Memory B cell (primary cell): ENCODE measurements at regions not wholly inside any gene's neighbourhood (a gene's known extent, or its start where the extent isn't known, plus 50 kb on each side); places are given as distances from the start of the nearest gene placed in this dataset.
"Not testable (repeated sequence)": the region's sequence is repeated elsewhere in the genome, so short reads cannot be mapped to it uniquely, and the experiment has no call there.

ENCODE experiments used
- ATAC-seq: fragments of 150-1000 bp; cut with Tn5 transposase; 2 replicates; pipeline ENCODE4 v1.10.0; 2021; ENCODE audit warnings: low read depth, mild to moderate bottlenecking, moderate library complexity
- DNase-seq, 2 donors: peaks; one replicate each; pipeline ENCODE4 v3.0.0; 2022; ENCODE audit warnings: low spot score in 2 of 2
- H3K27ac Mint-ChIP-seq: one replicate; pipeline ENCODE4 v1.8.0; 2022; ENCODE audit warnings: mild to moderate bottlenecking, moderate library complexity, mixed read lengths
- H3K27me3 Mint-ChIP-seq: one replicate; pipeline ENCODE4 v1.8.0; 2022; ENCODE audit warnings: mixed read lengths
- H3K36me3 Mint-ChIP-seq: one replicate; pipeline ENCODE4 v1.8.0; 2022; ENCODE audit warnings: mild to moderate bottlenecking, mixed read lengths
- H3K4me1 Mint-ChIP-seq: one replicate; pipeline ENCODE4 v1.8.0; 2022; ENCODE audit warnings: mixed read lengths
- H3K4me3 Mint-ChIP-seq: one replicate; pipeline ENCODE4 v1.8.0; 2022; ENCODE audit warnings: mild to moderate bottlenecking, moderate library complexity, mixed read lengths
- H3K9me3 Mint-ChIP-seq: one replicate; pipeline ENCODE4 v1.8.0; 2022; ENCODE audit warnings: mixed read lengths

DNA sequence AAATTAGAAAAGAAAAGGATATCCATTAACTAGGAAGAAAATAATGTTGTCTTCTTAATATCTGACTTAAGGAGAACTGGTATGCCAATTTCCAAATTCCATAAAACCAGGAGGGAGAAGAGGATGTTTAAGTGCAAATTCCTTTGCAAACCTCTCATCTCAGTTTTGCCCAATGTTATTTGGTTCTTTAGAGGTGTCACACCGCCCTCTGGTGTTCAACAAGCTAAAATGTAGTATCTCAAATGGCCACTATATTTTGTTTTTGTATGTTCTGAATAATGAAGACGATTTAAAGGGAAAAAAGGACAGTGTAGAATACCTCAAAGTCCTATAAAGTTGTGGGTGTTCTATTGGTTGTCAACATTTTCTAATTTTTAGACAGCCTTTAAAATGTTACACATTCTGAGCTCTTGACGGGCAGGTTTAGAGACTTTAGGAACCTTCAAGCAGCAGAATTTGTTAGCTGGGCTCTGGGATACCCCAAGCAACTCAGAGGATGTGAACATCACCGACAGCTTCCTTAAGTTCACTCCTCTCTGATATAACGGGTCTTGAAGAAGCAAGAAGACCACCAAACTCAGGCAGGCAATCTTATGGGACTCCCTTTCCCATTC, 458.3 kb downstream of the MFSD1 start:
- Mint-ChIP-seq H3K27ac (no peak overlapping the region), H3K27me3 (peaks cover 5% of the 10 kb centered on the region), H3K4me1 (no peaks in the 10 kb centered on the region), H3K9me3 (no peaks in the 10 kb centered on the region), H3K4me3 (no peak overlapping the region), H3K36me3 (no peaks in the 10 kb centered on the region)
- peak; percentile 25 to 46 for DNase-seq
- ATAC-seq: no peak

DNA sequence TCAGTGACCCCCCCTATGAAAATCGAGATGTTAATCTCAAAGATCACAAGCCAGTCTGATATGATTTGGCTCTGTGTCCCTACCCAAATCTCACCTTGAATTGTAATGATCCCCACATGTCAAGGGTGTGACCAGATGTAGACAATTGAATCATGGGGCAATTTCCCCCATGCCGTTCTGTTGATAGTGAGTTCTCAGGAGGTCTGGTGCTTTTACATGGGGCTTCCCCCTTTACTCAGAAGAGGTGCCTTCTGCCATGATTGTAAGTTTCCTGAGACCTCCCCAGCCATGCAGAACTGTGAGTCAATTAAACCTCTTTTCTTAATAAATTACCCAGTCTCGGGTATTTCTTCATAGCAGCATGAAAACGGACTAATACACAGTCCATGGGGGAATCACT, 459.5 kb downstream of the MFSD1 start:
- not testable (repeated sequence) for H3K9me3 Mint-ChIP-seq, H3K4me3 Mint-ChIP-seq, ATAC-seq, H3K27ac Mint-ChIP-seq, H3K36me3 Mint-ChIP-seq, H3K4me1 Mint-ChIP-seq, DNase-seq, H3K27me3 Mint-ChIP-seq

DNA sequence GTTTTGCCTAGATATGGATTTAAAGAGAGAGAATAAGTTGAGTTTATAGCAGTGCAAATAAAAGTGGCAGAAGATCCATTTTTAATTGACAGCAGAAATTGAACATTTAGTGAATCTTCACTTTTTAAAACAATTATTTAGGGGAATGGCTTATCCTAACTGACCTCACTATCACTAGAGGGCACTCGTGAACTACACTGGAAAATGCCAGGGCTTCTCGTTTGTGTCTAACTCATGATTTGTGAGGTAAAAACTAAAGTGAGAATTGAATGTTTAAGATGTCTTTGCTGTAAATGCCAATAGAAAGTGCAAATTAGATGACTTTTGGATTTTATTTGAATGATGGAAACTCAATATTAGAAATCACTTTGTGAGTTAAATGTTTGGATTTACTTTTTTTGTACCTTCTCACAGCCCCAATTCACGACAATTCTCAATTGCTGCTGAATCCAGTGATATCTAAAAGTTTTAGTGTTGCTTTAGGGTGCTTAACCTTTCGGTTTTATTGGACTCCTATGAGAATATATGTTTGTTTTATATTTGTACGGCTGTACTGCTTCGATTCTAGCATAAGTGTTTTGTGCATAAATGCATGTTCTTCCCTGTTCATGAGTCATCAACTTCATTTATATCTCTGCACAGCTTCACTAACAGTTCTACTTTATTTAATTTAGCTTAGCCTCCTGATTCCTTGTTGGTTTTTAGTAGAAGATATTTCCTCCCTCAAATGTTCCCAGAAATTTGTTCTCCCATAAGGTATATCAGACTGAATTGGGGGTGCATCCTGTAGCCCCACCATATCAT, 462.1 kb downstream of the MFSD1 start:
- Mint-ChIP-seq H3K27ac (no peak overlapping the region), H3K4me1 (no peaks in the 10 kb centered on the region), H3K27me3 (peaks cover 3% of the 10 kb centered on the region), H3K36me3 (no peaks in the 10 kb centered on the region), H3K9me3 (no peaks in the 10 kb centered on the region), H3K4me3 (no peak overlapping the region)
- no peak for ATAC-seq
- no peak for DNase-seq

DNA sequence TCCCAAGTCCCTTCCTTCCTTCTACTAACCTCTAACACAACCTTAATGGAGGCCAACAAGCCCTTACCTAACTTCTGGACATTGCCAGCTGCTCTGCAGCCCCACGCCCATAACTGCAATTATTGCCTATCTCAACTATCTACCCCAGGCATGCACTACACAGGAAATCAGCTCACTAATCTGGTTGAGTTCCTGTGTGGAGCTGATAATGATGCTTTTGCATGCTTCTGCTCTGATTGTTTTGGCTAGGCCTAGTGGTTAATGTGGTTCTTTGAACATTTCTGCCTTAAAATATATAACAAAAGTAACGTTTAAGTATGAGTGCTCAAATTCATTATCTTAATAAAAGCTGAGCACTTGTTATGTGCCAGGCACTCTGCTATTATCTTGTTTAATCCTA, 463.9 kb downstream of the MFSD1 start:
- Mint-ChIP-seq H3K27me3 (peaks cover 3% of the 10 kb centered on the region), H3K4me1 (no peaks in the 10 kb centered on the region), H3K4me3 (no peak overlapping the region), H3K27ac (no peak overlapping the region), H3K9me3 (no peaks in the 10 kb centered on the region), H3K36me3 (no peaks in the 10 kb centered on the region)
- DNase-seq (no peak), ATAC-seq (no peak)

DNA sequence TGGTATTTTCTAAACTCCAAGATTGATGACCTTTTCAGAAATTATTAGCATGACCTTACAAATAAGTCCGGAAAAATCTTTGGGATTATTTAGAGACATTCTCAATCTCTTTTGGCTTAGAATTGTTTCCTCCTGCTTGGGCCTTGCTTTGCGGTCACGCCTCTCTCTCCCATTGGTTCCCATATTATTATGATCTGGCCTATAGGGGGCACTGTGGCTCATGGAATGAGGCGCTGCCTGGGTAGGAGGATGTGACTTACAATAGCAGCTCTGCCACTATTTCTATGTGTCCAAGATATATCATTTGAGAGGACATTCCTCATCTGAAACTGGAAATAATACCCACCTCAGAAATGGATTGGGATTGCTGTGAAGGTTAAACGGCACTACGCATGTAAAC, 464.9 kb downstream of the MFSD1 start:
- Mint-ChIP-seq H3K36me3 (no peaks in the 10 kb centered on the region), H3K9me3 (no peaks in the 10 kb centered on the region), H3K27ac (no peak overlapping the region), H3K4me3 (no peak overlapping the region), H3K27me3 (peaks cover 3% of the 10 kb centered on the region), H3K4me1 (no peaks in the 10 kb centered on the region)
- DNase-seq: no peak
- ATAC-seq: no peak

DNA sequence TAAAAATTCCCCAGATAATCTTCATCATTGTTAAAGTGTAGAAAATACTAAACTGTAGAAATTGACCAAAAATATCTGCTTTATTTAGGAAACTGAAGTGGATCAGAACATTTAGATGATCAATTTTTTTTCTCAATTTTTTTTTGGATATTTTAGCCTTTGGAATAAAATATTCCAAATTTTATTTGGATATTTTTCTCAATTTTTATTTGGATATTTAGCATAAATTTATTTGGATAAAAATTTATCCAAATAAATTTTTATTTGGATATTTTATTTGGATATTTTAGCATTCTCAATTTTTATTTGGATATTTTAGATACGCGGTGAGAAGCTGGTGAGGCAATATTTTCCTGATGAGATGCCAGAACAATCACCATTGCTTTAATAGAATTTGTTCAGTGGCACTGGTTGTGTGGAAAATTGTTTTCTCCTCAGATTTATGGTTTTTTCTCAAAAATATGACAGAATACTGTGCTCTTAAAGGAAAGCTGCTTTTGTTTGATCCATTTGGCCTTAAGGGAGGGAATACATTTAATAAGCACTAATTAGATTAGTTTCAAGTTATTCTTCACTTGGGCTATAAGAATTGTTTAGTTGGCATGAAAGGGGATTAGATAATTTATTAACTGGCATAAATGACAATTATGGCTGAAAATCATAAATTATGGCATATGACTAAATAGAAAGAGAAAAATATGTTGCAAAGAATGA, 470.1 kb downstream of the MFSD1 start:
- ATAC-seq: no peak
- no peaks in the 10 kb centered on the region for H3K36me3 Mint-ChIP-seq
- no peaks in the 10 kb centered on the region for H3K4me1 Mint-ChIP-seq
- H3K9me3 Mint-ChIP-seq: no peaks in the 10 kb centered on the region
- DNase-seq: no peak
- H3K4me3 Mint-ChIP-seq: no peak overlapping the region
- peaks cover 3% of the 10 kb centered on the region for H3K27me3 Mint-ChIP-seq
- no peak overlapping the region for H3K27ac Mint-ChIP-seq

DNA sequence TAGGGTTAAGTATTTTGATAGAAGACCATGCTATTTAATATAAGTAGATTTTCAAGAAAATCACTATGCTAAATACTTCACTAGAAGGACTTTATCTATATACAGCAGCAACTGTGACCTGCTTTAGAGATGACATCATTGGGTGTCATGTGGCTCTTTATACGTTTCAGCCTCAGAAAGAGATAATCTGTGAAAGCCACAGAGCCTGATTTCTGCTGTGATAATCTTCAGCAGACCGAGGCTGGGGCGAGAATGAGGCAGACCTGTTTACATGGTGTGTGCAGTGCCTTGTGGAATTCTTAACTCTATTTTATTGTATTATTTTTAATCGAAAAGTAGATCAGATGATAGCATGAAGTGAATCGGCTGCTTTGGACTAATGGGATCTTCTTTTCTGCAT, 471.2 kb downstream of the MFSD1 start:
- peaks cover 3% of the 10 kb centered on the region for H3K27me3 Mint-ChIP-seq
- no peaks in the 10 kb centered on the region for H3K9me3 Mint-ChIP-seq
- H3K4me3 Mint-ChIP-seq: no peak overlapping the region
- DNase-seq: no peak
- no peak for ATAC-seq
- no peaks in the 10 kb centered on the region for H3K4me1 Mint-ChIP-seq
- H3K27ac Mint-ChIP-seq: no peak overlapping the region
- no peaks in the 10 kb centered on the region for H3K36me3 Mint-ChIP-seq

DNA sequence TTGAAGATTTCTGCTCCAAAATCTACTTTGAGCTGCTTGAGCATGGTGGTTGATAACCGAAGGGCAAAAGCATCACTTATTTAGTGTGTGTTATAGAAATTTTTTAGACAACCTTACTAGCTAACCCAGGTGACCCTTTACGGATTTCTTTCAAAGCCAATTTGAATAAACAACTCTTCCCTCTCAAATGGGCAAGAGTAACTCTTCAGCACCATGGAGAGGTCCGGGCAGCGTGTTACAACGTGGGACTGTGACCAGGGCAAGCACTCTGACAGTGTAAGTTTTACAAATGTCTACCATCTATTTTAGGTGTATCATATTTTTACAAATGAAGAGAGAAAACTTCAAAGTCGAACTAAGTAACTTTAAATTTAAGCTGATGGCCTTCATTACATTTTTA, 471.8 kb downstream of the MFSD1 start:
- no peaks in the 10 kb centered on the region for H3K4me1 Mint-ChIP-seq
- no peaks in the 10 kb centered on the region for H3K9me3 Mint-ChIP-seq
- H3K27me3 Mint-ChIP-seq: peaks cover 3% of the 10 kb centered on the region
- H3K36me3 Mint-ChIP-seq: no peaks in the 10 kb centered on the region
- ATAC-seq (no peak), DNase-seq (no peak)
- H3K4me3 Mint-ChIP-seq: no peak overlapping the region
- no peak overlapping the region for H3K27ac Mint-ChIP-seq

DNA sequence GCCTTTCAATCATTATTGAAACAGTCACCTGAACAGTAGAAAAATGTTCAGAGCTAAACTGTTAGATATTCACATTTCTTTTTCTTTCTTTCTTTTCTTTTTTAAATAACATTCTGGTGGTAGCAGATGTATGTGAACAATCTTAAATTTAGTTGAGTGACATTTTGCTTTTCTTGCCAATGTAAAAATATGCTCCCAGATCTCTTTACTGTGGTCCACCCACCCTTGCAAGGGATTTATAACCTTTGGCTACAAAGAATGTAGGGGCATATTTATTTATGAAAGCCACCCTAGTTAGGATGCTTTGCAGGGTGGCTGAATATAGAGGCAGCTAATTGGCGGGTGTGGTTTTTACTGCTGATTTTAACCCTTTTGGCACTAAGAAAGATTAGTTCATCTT, 473.9 kb downstream of the MFSD1 start:
- Mint-ChIP-seq H3K9me3 (peaks cover 4% of the 10 kb centered on the region), H3K4me1 (no peaks in the 10 kb centered on the region), H3K27ac (no peak overlapping the region), H3K4me3 (no peak overlapping the region), H3K36me3 (no peaks in the 10 kb centered on the region), H3K27me3 (peaks cover 2% of the 10 kb centered on the region)
- no peak for ATAC-seq
- no peak for DNase-seq

DNA sequence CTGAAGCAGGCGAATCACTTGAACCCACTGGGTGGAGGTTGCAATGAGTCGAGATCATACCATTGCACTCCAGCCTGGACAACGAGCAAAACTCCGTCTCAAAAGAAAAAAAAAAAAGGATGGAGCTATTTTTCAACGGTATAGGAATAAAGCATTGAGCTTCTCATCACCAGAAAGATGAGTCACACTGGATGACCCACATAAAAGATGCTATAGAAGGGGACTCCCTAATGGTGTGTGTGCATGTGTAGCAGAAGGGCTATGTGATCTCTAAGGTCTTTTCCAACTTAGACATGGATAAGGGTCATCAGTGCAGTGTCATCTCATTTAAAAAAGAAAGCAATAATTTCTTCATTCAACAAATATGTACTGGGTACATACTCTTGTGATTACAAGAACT, 476.0 kb downstream of the MFSD1 start:
- H3K27ac Mint-ChIP-seq: no peak overlapping the region
- no peaks in the 10 kb centered on the region for H3K36me3 Mint-ChIP-seq
- no peak overlapping the region for H3K4me3 Mint-ChIP-seq
- no peaks in the 10 kb centered on the region for H3K4me1 Mint-ChIP-seq
- no peak for DNase-seq
- H3K27me3 Mint-ChIP-seq: peaks cover 2% of the 10 kb centered on the region
- ATAC-seq: no peak
- peaks cover 4% of the 10 kb centered on the region for H3K9me3 Mint-ChIP-seq

DNA sequence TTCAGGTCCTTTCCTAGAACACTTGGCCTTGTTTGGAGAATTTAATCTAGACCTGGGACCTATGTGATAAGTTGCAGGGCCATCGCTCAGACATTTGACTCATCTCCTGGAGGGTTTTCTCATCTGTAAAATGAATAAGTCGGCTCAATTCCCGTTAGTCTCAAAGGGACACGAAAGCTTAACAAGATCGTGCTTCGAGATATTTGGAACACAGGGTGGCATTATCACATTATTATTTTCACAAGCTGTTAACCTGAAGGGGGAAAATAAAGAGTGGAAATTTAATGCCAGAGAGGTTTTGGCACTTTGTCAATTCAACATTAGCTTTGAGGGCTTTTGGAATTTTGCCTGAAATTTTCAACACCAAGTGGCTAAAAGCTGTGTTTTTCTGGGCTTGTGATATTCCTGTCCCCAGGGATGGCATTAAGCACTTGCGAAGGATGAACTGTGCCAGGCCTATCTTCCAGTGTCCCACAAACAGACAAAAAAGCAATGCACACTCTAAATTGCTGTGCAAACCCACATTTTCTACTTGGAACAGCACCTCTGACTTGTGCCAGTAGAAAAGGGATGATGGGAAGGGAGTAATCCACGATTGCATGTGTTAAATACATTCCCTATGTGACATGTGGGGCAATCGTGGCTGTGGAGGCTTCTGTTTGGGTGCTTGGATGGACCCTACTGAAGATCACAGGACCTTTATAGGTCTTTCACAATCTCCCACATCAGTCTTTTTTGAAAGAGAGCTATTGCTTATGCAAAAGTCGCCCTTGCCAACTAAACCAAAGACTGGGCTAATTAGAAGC, 478.7 kb downstream of the MFSD1 start:
- Mint-ChIP-seq H3K4me1 (no peaks in the 10 kb centered on the region), H3K4me3 (no peak overlapping the region), H3K27me3 (peaks cover 2% of the 10 kb centered on the region), H3K36me3 (no peaks in the 10 kb centered on the region), H3K9me3 (peaks cover 4% of the 10 kb centered on the region), H3K27ac (no peak overlapping the region)
- ATAC-seq (no peak), DNase-seq (no peak)

DNA sequence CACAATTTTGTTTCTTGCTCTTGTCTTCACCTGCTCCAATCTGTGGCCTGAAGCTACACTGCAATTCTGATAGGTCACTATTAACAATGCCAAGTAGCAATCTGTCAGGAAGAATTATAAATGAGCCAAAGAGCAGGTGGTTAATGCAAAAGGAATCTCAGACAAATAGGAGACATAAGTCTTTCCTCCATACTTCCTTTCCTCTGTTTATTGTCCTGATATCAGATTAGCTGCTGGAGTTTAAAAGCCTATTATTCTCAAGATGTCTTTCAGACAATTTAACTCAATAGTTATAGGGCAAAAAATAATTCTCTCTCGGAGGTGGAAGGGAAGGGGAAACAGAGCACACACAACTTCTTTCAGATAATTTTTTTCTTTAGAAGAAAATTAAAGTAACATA, 491.6 kb downstream of the MFSD1 start:
- H3K27me3 Mint-ChIP-seq: peaks cover 4% of the 10 kb centered on the region
- H3K4me3 Mint-ChIP-seq: no peak overlapping the region
- no peak overlapping the region for H3K27ac Mint-ChIP-seq
- DNase-seq: no peak
- no peaks in the 10 kb centered on the region for H3K36me3 Mint-ChIP-seq
- H3K9me3 Mint-ChIP-seq: peaks cover 2% of the 10 kb centered on the region
- H3K4me1 Mint-ChIP-seq: no peaks in the 10 kb centered on the region
- no peak for ATAC-seq

DNA sequence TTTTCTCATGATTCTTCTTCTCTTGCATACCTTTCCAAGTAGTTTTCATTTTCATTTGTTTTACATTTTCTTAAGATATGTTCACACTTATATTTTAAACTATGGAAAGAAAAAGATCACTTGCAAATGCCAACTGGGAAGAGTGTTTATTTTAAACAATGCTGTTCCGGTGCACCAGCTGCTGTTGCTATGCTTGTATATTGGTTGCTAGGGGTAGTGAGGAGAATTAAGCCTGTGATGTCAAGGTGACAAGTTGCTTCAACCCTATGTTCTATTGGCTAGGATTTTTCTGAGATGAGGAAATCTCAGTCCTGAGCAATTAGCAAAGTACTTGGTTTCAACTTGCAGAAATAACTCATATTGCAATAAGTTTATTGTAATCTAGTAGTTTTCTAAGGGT, 500.1 kb downstream of the MFSD1 start:
- DNase-seq (no peak), ATAC-seq (no peak)
- no peaks in the 10 kb centered on the region for H3K36me3 Mint-ChIP-seq
- peaks cover 2% of the 10 kb centered on the region for H3K27me3 Mint-ChIP-seq
- no peak overlapping the region for H3K27ac Mint-ChIP-seq
- peaks cover 7% of the 10 kb centered on the region for H3K9me3 Mint-ChIP-seq
- no peak overlapping the region for H3K4me3 Mint-ChIP-seq
- H3K4me1 Mint-ChIP-seq: no peaks in the 10 kb centered on the region

DNA sequence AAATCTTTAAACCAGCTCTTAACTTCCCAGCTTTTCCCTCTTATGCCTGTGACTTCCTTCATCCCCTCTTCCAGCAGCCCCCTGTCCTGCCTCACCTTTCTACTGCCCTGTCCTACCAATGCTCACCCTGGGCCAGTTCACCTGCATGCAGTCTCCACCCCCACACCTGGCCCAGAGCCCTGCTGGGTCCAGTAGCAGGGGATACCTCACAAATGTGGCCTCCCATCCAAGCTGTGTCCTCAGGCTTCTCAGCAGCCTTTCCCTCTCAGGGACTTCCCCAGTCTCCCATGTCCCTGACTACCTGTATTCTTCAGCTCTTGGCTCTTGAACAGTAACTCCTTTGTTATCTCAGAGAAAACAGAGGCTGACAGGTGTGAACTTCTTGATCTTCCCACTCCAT, 503.2 kb downstream of the MFSD1 start:
- Mint-ChIP-seq H3K4me1 (no peaks in the 10 kb centered on the region), H3K36me3 (no peaks in the 10 kb centered on the region), H3K9me3 (peaks cover 7% of the 10 kb centered on the region), H3K27me3 (peaks cover 7% of the 10 kb centered on the region), H3K4me3 (no peak overlapping the region), H3K27ac (no peak overlapping the region)
- ATAC-seq: no peak
- no peak for DNase-seq
